Thymus (tissue), 11 donors: ENCODE measurements at regions not wholly inside any gene's neighbourhood (a gene's known extent, or its start where the extent isn't known, plus 50 kb on each side); places are given as distances from the start of the nearest gene placed in this dataset.

Experiments used
- DNase-seq, 9 donors: peaks; one replicate each; pipeline ENCODE4 v3.0.0-alpha.2; 2013; ENCODE audit warnings: low spot score in 9 of 9, low read depth in 6 of 9, missing footprints in 1 of 9
- H3K27ac ChIP-seq, 2 donors: one replicate each; pipeline ENCODE4 v1.5.1; 2013; ENCODE audit warnings: control low read depth in 1 of 2, low read depth in 1 of 2, low read length in 1 of 2, mild to moderate bottlenecking in 1 of 2, moderate library complexity in 1 of 2
- H3K27me3 ChIP-seq, 2 donors: one replicate each; pipeline ENCODE4 v1.5.1; 2013; ENCODE audit warnings: low read length in 1 of 2; ENCODE audit not compliant: control insufficient read depth in 2 of 2, insufficient read depth in 1 of 2
- H3K36me3 ChIP-seq, 2 donors: one replicate each; pipeline ENCODE4 v1.5.1; 2013; ENCODE audit warnings: low read length in 1 of 2, mild to moderate bottlenecking in 1 of 2, moderate library complexity in 1 of 2; ENCODE audit not compliant: control insufficient read depth in 2 of 2, insufficient read depth in 2 of 2
- H3K4me1 ChIP-seq, 2 donors: one replicate each; pipeline ENCODE4 v1.5.1; 2013; ENCODE audit warnings: low read length in 2 of 2; ENCODE audit not compliant: control insufficient read depth in 2 of 2, insufficient read depth in 2 of 2
- H3K4me3 ChIP-seq, 2 donors: one replicate each; pipeline ENCODE4 v1.5.1; 2013; ENCODE audit warnings: low read length in 2 of 2, control low read depth in 1 of 2, mild to moderate bottlenecking in 1 of 2
- H3K9me3 ChIP-seq, 2 donors: one replicate each; pipeline ENCODE4 v1.5.1; 2013; ENCODE audit warnings: low read length in 1 of 2, mild to moderate bottlenecking in 1 of 2; ENCODE audit not compliant: control insufficient read depth in 2 of 2, insufficient read depth in 1 of 2
- WGBS: extraction: QIAGEN DNeasy Blood & Tissue Kit; methylation state at CpG from one replicate; pipeline ENCODE4 v1.1.7; 2013; 5-methylcytosine and 5-hydroxymethylcytosine counted together
- donor health status: healthy.

DNA sequence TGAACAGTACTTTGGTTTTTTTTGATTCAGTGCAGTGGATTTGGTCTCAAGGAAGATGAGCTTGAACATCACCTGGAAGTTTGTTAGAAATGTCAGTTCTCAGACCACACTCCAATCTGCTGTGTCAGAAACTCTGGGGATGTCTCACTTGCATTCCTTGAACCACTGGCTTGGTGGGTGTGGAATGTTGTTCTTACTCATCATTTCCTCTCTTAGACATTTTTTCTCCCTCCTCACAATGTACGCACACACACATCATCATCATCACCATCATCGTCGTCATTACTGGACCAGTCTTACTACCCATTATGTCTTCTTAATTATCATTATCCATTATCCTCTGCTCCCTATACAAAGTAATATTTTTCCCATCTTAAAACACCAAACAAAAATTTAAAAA lies 91.9 kb upstream of the KCNK2 start:
- Histone ChIP-seq H3K36me3 (no peaks in the 10 kb centered on the region), H3K27me3 (no peaks in the 10 kb centered on the region), H3K9me3 (no peaks in the 10 kb centered on the region), H3K4me1 (no peaks in the 10 kb centered on the region), H3K27ac (no peak overlapping the region), H3K4me3 (no peak overlapping the region)
- WGBS = 98% methylated on average over 3 of the region's 3 CpGs
- DNase-seq = no peak

DNA sequence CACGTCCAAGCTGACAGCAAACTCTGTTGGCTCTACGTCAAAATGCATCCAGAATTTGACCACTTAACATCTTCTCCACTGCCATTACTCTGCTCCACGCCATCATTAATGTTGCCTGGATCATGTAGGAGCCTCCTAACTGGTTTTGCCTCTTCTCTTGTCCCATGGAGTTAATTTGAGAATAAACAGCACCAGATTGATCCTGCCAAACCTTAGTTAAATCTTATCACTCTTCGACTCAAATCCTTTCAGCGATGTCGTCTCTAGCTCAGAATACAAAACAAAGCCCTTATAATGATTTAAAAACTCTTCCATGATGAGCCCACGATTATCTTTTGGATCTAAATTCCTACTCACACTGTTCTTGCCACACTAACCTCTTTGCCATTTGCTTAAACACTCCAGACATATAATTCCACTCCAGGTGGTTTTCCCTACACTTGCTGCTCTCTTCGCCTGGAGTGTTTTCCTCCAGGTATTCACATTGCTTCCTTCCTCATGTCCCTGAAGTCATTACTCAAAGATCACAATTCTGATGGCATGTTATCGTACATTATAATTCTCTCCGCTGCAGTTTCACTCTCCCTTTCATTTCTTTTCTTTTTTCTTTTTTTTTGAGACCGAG lies 90.7 kb upstream of the KCNK2 start:
- no peak overlapping the region for H3K27ac ChIP-seq
- H3K4me1 ChIP-seq = no peaks in the 10 kb centered on the region
- DNase-seq = no peak
- no peaks in the 10 kb centered on the region for H3K9me3 ChIP-seq
- 80% methylated on average over 11 of the region's 11 CpGs for WGBS
- no peak overlapping the region for H3K4me3 ChIP-seq
- no peaks in the 10 kb centered on the region for H3K36me3 ChIP-seq
- H3K27me3 ChIP-seq = no peaks in the 10 kb centered on the region

DNA sequence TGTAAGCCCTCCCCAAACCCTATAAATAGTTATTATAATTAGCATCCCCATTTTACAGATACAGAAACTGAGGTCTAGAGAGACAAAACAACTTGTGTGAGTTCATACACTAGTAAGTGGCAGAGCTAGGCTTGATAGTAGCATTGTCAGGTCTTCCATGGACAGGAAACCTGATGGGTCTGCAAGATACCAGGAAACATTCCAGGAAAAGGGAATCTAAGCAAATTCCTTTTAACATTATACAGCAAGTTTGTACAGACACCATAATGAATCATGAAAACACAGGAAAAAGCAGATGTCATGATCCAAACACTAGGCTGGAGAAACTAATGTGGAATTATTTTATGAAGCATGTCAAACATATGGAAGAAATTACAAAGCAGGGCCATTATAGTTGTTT lies 89.1 kb upstream of the KCNK2 start:
- Histone ChIP-seq H3K4me3 (no peak overlapping the region), H3K27ac (no peak overlapping the region), H3K36me3 (no peaks in the 10 kb centered on the region), H3K27me3 (no peaks in the 10 kb centered on the region), H3K9me3 (no peaks in the 10 kb centered on the region), H3K4me1 (no peaks in the 10 kb centered on the region)
- no peak for DNase-seq

DNA sequence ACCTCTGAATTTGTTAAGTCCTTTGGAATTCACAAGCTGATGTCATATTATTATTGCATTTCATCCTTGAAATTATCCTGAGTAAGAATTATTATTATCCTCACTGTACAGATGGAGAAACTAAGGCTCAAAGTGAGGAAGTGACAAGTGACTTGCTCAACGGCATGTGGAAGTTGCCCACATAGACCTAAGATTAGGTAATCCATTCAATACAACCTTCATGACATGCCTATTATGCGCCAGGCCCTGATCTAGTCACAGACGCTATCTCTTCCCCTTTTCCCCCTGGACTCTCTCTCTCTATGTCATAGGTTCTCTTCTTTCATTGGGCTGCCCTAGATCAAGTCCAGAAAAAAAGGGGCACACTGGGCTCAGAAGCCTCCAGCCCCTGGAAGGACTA lies 84.9 kb upstream of the KCNK2 start:
- no peak overlapping the region for H3K27ac ChIP-seq
- H3K9me3 ChIP-seq = no peaks in the 10 kb centered on the region
- no peaks in the 10 kb centered on the region for H3K4me1 ChIP-seq
- DNase-seq = no peak
- no peaks in the 10 kb centered on the region for H3K27me3 ChIP-seq
- H3K4me3 ChIP-seq = no peak overlapping the region
- 92% methylated on average over 3 of the region's 3 CpGs for WGBS
- H3K36me3 ChIP-seq = no peaks in the 10 kb centered on the region

DNA sequence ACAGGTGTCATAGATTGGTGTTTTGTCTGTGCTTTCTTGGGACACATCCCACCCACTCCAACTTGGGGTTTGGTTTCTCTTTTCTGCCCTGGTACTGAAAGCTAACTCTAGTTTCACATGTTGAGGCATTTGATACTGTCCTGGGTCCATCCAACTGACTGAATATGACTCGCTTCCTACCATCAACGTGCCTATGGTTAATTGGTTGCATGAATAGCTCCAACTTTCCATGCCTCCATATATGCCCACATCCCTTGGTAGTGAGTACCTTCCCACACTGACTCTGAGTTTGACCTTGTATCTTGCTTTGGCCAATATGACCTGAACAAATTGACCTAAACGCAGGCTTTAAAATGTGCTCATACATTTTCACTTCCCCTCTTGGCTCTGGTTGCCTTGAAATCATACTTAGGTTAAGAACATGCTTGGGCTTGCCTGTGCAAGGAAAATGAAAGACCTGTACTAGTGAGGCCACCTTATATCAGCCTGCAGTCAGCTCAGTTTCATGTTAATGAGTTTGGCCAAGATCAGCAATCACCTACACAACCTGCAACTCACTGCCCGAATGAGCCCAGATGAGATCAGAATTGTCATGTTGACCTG lies 81.0 kb upstream of the KCNK2 start:
- 89% methylated on average over 4 of the region's 4 CpGs for WGBS
- no peak overlapping the region for H3K4me3 ChIP-seq
- no peaks in the 10 kb centered on the region for H3K4me1 ChIP-seq
- no peaks in the 10 kb centered on the region for H3K9me3 ChIP-seq
- H3K36me3 ChIP-seq = no peaks in the 10 kb centered on the region
- no peak for DNase-seq
- no peak overlapping the region for H3K27ac ChIP-seq
- H3K27me3 ChIP-seq = no peaks in the 10 kb centered on the region

DNA sequence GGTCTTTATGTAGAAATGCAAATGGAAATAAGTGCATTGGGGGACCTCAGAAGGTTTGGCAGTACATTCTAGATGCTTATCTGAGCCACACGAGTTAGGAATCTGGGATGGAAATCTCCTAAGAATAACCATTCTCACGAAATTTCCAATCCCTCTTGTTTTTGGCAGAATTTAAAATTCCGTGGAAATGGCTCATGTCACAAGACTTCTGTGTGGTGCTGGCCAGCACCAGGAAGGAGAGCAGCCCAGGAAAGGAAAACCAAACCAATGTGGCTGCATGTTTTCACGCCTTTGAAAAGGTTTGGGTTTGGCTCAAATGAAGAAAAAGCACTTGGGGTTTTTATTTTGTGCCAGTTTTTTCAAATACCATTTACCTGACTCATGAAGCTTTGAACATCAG lies 80.1 kb upstream of the KCNK2 start:
- H3K27ac ChIP-seq = no peak overlapping the region
- no peaks in the 10 kb centered on the region for H3K4me1 ChIP-seq
- H3K9me3 ChIP-seq = no peaks in the 10 kb centered on the region
- whole genome bisulfite sequencing = 79% methylated on average over 4 of the region's 4 CpGs
- no peak for DNase-seq
- no peaks in the 10 kb centered on the region for H3K27me3 ChIP-seq
- no peaks in the 10 kb centered on the region for H3K36me3 ChIP-seq
- no peak overlapping the region for H3K4me3 ChIP-seq

DNA sequence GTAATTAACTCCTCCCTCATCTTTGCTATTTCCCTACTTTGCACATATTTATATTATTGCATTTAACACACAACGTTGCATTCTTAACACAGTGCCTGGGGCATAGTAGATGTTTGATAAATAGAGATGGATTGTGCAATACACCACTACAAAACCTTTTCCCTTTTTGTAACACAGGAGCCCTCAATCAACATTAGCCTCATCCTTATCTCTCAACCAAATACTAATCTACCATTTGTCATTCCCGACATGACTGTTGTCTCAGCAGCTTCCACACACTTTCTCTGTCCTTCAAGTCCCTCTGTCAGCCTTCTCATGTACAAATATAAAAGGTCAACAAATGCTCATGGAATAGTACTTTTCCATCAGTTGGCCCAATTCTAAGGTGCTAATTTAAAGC lies 78.9 kb upstream of the KCNK2 start:
- Histone ChIP-seq H3K27me3 (no peaks in the 10 kb centered on the region), H3K4me3 (no peak overlapping the region), H3K9me3 (no peaks in the 10 kb centered on the region), H3K4me1 (no peaks in the 10 kb centered on the region), H3K36me3 (no peaks in the 10 kb centered on the region), H3K27ac (no peak overlapping the region)
- WGBS = 91% methylated on average over 2 of the region's 2 CpGs
- no peak for DNase-seq

DNA sequence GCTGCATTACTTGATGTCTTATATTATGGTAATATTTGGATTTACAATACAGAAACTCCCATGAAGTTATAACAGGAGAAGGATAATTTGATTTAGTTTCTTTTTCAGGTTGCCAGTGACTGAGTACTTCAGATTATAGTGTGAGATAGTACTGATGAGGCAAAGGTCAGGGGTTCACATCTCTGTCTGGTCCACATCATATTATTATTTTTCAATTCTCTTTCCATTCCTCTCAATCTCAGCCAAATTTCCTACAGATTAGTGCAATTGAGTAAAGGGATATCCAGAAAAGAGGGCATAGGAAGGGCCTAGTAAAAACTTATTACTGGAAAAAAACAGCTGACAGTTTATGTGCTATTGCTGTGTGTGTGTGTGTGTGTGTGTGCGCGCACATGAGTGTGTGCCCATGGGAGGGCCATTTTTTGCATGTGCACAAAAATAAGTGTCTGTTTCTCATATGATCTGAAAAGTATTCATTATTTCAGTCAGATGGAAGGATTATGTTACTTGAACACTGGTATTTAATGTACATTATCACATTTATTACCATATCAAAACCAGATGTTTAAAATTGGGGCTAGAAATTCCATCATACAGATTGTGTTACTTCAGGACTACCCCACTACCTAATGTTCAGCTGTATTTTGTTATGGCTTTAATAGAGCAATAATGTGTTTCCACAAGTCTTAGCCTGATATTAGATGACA lies 78.3 kb upstream of the KCNK2 start:
- H3K4me3 ChIP-seq = no peak overlapping the region
- no peak for DNase-seq
- WGBS = 97% methylated on average over 2 of the region's 2 CpGs
- H3K27ac ChIP-seq = no peak overlapping the region
- no peaks in the 10 kb centered on the region for H3K36me3 ChIP-seq
- H3K9me3 ChIP-seq = no peaks in the 10 kb centered on the region
- no peaks in the 10 kb centered on the region for H3K4me1 ChIP-seq
- H3K27me3 ChIP-seq = no peaks in the 10 kb centered on the region

DNA sequence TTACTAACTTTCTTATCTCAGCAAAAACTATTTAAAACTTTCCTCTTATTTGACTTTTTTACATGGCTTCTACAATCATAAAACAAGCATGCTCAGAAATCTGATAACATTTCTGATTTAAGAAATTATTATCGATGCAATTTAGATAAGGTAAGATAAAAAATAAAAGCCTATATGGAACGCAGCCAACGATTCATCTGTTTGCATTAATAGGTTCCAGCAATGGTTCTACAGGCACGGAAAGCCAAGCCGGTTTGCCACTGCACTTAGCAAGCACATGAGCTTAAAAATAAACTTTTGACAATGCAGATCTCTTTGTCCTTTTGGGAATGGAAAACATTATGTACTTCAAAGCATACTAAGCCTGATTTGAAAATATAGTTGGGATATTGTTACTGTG lies 77.5 kb upstream of the KCNK2 start:
- DNase-seq = no peak
- Histone ChIP-seq H3K9me3 (no peaks in the 10 kb centered on the region), H3K4me1 (no peaks in the 10 kb centered on the region), H3K36me3 (no peaks in the 10 kb centered on the region), H3K4me3 (no peak overlapping the region), H3K27ac (no peak overlapping the region), H3K27me3 (no peaks in the 10 kb centered on the region)
- 88% methylated on average over 5 of the region's 5 CpGs for WGBS
